Stimulated activated CD4-positive, alpha-beta T cell treated with anti-CD3 and anti-CD28 coated beads, Interleukin-4, amount 100 ng/mL, for 24 hours (primary cell): ENCODE measurements at regions not wholly inside any gene's neighbourhood (a gene's known extent, or its start where the extent isn't known, plus 50 kb on each side); places are given as distances from the start of the nearest gene placed in this dataset.

Source experiments
- DNase-seq: peaks from one replicate; pipeline ENCODE4 v3.0.0-alpha.2; 2020

- no peak for DNase-seq
Observed at GRCh38 chr10:36087006-36088005, 445.2 kb upstream of the FZD8 start.

GRCh38 chr10:36075196-36075595 is 433.1 kb upstream of the FZD8 start:
- no peak for DNase-seq

DNA sequence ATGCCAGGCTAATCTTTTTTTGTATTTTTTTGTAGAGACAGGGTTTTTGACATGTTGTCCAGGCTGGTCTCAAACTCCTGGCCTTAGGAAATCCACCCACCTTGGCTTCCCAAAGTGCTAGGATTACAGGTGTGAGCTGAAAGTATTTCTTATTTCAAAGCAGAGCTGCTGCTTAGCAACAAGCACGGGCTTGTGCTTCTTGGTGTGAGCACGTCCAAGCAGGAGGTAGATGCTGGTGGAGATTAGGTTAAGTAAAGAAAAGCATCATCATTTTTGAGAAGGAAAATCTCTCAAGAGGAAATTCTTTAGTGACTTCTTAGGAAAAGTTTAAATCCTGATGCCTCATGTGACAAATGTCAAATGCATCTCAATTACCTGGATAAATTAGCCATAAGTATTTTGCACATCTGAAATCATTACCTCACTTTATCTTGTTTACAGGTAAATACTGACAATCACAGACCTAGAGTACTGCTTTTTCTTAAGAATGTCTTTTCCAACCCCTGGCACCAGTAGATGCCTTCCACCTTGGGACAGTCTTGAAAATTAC is 431.8 kb upstream of the FZD8 start:
- DNase-seq = no peak

- no peak for DNase-seq
Observed at GRCh38 chr10:36068542-36068941, 426.4 kb upstream of the FZD8 start.

DNA sequence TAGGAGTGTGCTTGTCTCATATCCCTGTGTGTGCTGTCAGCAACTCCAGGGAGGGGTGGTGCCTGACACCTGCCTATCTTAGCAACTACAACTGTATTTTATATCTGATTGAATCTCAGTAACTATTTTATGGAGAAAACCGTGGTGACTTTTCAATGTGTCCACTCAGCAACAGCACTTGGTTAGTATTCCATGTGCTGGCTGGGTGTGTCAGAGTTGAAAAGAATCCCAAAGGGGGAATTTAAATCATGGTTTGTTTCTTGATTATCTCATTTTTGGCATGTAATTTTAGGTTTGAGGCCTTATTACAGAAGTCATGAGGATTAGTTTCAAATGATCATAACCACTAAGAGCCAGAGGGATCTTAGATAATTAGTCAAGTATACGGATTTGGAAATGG is 425.7 kb upstream of the FZD8 start:
- no peak for DNase-seq

GRCh38 chr10:36066850-36067249 is 424.8 kb upstream of the FZD8 start:
- no peak for DNase-seq

- no peak for DNase-seq
Observed at GRCh38 chr10:36066102-36066501, 424.0 kb upstream of the FZD8 start.

- no peak for DNase-seq
Observed at GRCh38 chr10:36063396-36063795, 421.3 kb upstream of the FZD8 start.

DNA sequence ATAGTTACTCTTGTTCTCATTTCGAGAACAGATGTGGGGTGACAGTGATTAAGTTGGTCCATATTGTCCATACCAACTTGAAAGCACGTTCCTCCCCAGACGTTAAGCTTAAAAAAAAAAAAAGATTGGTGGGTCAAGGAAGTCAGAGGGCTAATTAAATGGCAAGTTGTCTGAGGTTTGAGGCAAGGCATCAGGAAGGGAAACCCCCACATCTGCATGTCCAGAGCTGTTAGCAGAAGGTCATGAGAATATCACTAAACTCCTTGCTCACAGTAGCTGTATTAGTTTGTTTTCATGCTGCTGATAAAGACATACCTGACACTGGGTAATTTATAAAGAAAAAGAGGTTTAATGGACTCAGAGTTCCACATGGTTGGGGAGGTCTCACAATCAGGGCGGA is 415.6 kb upstream of the FZD8 start:
- DNase-seq = no peak

DNA sequence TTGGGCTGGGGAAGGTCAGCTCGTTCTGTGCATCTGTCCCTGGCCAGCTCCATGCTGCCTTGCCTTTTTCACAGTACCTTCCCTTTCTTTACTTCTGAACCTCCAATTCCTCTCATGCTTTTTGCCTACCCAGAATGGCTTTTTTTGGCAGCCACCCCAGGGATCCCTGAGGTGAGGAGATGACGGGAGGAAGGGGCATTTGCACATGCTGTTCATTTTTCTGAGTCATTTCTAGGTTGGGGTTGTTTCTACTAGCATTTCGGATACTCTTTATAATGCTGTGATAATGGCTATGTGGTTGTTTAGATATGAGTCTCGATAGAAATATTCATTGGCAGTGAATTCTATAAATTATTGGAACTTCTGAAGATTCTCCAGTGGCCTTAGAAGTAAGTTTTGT is 415.1 kb upstream of the FZD8 start:
- DNase-seq = no peak

- DNase-seq = no peak
Observed at GRCh38 chr10:36053775-36054174, 411.7 kb upstream of the FZD8 start.

- no peak for DNase-seq
Observed at GRCh38 chr10:36053271-36053670, 411.2 kb upstream of the FZD8 start.

- DNase-seq = no peak
Observed at GRCh38 chr10:36051500-36051991, 409.4 kb upstream of the FZD8 start.

DNA sequence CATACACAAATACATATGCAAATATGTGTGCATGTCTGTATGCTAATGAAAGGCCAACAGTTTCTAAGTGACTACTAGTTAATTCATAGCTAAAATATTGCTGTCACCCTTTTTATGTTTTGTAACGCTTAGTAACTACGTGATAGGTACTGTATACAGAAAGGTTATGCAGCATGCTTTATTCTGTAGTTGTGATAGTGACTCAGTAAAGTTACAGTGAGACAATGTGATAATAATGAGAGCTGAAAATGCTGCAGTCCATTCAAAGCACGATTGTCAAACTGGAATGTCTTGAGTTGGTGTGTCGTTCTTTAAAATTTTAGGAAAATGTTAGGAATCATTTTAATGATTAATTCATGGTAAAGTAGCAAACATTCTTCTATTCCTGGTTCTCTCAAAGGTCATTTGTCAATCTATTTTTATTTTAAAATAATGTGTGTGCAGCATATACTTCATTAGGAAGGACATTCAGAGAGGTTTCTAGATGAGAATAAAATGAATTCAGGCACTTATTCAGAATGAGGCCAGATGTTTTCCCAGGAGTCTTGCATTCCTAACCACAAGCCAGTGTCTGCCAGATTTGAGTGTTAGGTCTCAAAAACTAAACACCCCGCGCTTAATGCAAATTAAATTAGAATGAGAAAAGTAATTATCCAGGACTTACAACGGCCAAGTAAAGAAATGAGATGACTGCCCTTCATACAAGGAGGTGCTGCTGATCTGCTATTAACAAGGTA is 408.8 kb upstream of the FZD8 start:
- no peak for DNase-seq

GRCh38 chr10:36048780-36049179 is 406.7 kb upstream of the FZD8 start:
- no peak for DNase-seq

DNA sequence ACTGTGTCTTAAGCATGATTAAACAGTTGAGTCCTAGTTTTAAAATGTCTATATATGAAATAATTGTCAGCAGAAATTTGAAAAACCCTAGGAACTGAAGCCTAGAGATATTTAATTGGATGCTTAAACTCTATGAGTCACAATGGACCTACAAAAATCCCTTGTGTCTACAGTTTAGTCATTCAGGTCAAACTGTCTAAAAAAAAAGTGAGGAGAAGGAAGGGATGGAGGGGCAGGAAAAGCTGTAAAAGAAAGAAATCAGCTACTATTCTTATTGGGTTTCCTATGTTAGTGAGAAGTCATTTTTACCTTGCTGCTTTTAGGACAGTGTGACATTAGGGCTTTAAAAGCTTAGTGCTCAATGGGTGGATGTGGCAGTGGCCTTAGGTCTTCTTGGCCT is 406.1 kb upstream of the FZD8 start:
- DNase-seq = no peak

- DNase-seq = no peak
Observed at GRCh38 chr10:36042135-36042534, 400.0 kb upstream of the FZD8 start.

DNA sequence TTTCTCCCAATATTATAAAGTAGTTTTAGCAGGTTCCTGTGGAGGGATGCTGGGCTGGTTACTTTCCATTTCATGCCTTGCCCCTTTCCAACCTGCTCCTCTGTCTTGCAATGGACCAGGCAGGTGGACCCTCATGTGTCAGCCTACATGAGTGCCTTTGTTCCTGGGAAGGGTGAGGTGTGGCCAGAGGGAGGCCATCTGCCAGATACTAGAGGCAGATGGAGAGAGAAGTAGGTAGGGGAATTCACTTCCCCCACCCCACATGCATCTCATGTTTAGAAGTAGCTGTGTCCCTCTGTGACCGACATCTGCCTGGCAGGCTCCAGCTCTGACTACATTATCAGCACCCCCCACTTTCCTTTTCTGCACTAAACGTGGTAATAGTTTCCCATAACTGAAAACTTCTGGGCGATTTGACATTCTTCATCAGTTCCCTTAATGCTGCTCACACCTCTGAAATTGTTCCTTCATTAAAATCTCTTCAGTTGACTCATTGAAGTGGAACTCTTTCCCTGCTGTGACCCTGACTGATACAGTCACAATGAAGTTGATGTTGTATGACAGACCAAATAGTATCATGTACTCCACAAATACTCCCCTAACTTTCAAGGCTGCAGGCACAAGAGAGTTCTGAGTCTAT is 396.3 kb upstream of the FZD8 start:
- DNase-seq = no peak

DNA sequence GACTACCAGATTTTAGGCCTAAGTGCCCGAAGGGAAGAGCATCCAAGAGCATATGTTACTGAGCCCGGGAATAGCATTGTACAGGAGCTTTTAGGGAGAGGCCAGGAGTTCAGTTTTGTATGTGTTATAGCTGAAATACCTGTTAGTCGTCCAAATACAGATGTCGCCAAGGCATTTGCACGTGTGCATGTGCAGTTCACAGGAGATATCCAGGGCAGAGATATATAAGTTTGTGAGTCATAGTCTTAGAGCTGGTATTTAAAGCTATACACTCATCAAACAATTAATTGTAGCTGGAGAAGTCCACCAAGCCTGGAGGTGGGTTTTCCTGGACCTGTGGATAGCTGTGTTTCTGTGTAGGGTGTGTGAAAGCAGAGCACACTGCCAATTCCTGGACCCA is 394.0 kb upstream of the FZD8 start:
- no peak for DNase-seq

GRCh38 chr10:36033808-36034207 is 391.7 kb upstream of the FZD8 start:
- DNase-seq = no peak

GRCh38 chr10:36030516-36030915 is 388.4 kb upstream of the FZD8 start:
- DNase-seq = no peak

DNA sequence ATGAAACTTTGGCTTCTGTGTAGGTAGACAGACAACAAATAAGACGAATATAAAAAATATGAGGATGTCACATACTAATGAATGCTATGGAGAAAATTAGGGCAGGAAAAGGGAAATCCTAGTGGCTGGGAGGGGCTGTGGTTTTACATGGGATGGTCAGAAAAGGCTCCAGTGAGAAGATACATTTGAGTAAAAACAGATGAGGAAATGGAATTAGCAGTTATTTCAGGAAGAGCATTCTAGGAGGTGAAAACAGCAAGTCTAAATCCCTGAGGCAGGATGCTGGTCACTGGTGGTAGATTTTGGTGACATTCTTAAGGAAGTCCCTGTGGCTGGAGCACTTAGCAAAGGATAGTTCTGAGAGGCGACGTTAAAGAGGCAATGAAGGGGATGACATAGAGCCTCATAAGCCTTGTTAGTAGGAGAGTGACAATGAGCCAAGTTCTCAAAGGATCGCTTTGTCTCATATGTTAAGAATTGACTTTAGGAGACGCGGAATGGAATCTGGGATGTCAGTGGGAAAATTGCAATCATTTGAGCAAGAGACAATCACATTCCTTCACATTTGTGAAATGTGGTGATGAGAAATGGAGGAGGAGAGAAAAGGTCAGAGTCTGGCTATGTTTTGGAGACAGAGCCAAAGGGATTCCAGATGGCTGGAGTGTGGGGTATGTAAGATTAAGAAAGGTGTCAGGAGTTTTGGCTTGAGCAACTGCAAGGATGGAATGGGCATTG is 384.7 kb upstream of the FZD8 start:
- DNase-seq = no peak
